Vagina (tissue), 2 donors: ENCODE measurements at regions not wholly inside any gene's neighbourhood (a gene's known extent, or its start where the extent isn't known, plus 50 kb on each side); places are given as distances from the start of the nearest gene placed in this dataset.

Experiments used
- DNase-seq, 2 donors: peaks; one replicate each; pipeline ENCODE4 v3.0.0-alpha.2; 2017; ENCODE audit errors: extremely low spot score in 2 of 2
- H3K27ac ChIP-seq: fragments of 200-600 bp; sonication (generic); one replicate; pipeline ENCODE4 v1.5.1; 2019
- H3K27me3 ChIP-seq: fragments of 200-600 bp; sonication (generic); one replicate; pipeline ENCODE4 v1.5.1; 2019
- H3K36me3 ChIP-seq, 2 donors: fragments of 200-600 bp; sonication (generic); one replicate each; pipeline ENCODE4 v1.5.1; 2017 to 2019
- H3K4me1 ChIP-seq: fragments of 200-600 bp; sonication (generic); one replicate; pipeline ENCODE4 v1.5.1; 2019
- H3K4me3 ChIP-seq, 2 donors: fragments of 200-600 bp; sonication (generic); 1 replicate in 1 of 2; 2 replicates in 1 of 2; pipeline ENCODE4 v1.5.1; 2016 to 2019
- H3K9me3 ChIP-seq: fragments of 200-600 bp; sonication (generic); one replicate; pipeline ENCODE4 v1.5.1; 2019
- CTCF ChIP-seq, 3 experiments: fragments of 450-650 bp in 2 of 3; fragments of 200-600 bp in 1 of 3; sonication (generic) in 1 of 3; IDR thresholded peaks; one replicate each; pipeline ENCODE4 v1.5.1; 2017 to 2019; ENCODE audit warnings: antibody characterized with exemption in 3 of 3, mild to moderate bottlenecking in 2 of 3, moderate library complexity in 2 of 3
- POLR2A ChIP-seq, 2 donors: fragments of 450-650 bp; IDR thresholded peaks; one replicate each; pipeline ENCODE4 v1.6.1; 2017; ENCODE audit warnings: antibody characterized with exemption in 2 of 2, mild to moderate bottlenecking in 2 of 2, moderate library complexity in 2 of 2
- POLR2AphosphoS5 ChIP-seq, 2 donors: sonication (generic); formaldehyde crosslinking; IDR thresholded peaks; one replicate each; pipeline ENCODE4 v1.9.0; 2017; ENCODE audit warnings: antibody characterized with exemption in 2 of 2, mild to moderate bottlenecking in 2 of 2, low read depth in 1 of 2; ENCODE audit not compliant: insufficient read depth in 1 of 2
- intact Hi-C: fragments of 100-400 bp; cut with DNase I; formaldehyde crosslinking; loops from one replicate; pipeline ENCODE4 v1.15.1; 2023

GRCh38 chr13:26463296-26463695 is 94.2 kb upstream of the WASF3 start:
- H3K4me3 ChIP-seq, result no peak overlapping the region
- no peaks in the 10 kb centered on the region for H3K36me3 ChIP-seq
- H3K27me3 ChIP-seq, result no peaks in the 10 kb centered on the region
- intact Hi-C loops, result no loop called here
- TF ChIP-seq POLR2A (IDR thresholded peaks at IDR 0.05) (no peak), CTCF (IDR thresholded peaks at IDR 0.05) (no peak), POLR2AphosphoS5 (IDR thresholded peaks at IDR 0.05; ENCODE audit: insufficient read depth in 1 of 2, low read depth in 1 of 2) (no peak)
- DNase-seq, result no peak
- H3K27ac ChIP-seq, result no peak overlapping the region
- H3K9me3 ChIP-seq, result no peaks in the 10 kb centered on the region
- H3K4me1 ChIP-seq, result no peaks in the 10 kb centered on the region

DNA sequence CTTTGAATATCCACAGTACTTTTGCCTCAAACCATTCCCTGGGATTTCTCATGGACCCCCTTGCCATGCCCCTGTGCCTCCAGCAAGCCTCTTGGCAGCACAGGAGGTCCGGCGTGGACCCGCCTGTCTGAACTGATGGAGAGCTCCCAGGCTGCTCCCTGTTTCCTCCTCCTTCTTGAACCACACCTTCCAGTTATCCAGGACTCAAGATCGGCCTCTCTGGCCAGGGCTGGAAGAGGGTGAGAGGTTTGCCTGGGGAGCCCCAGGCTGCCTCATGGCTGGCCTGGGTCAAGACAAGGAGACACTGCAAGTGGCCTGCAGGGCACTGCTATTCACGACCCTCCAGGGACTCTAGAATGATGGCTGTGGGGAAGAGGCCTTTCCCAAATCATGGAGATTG is 93.6 kb upstream of the WASF3 start:
- no peaks in the 10 kb centered on the region for H3K27me3 ChIP-seq
- TF ChIP-seq POLR2AphosphoS5 (IDR thresholded peaks at IDR 0.05; ENCODE audit: insufficient read depth in 1 of 2, low read depth in 1 of 2), result no peak
- no peak for TF ChIP-seq CTCF (IDR thresholded peaks at IDR 0.05)
- TF ChIP-seq POLR2A (IDR thresholded peaks at IDR 0.05), result no peak
- H3K27ac ChIP-seq, result no peak overlapping the region
- no peaks in the 10 kb centered on the region for H3K9me3 ChIP-seq
- intact Hi-C loops, result no loop called here
- no peak overlapping the region for H3K4me3 ChIP-seq
- no peak for DNase-seq
- H3K36me3 ChIP-seq, result no peaks in the 10 kb centered on the region
- no peaks in the 10 kb centered on the region for H3K4me1 ChIP-seq

DNA sequence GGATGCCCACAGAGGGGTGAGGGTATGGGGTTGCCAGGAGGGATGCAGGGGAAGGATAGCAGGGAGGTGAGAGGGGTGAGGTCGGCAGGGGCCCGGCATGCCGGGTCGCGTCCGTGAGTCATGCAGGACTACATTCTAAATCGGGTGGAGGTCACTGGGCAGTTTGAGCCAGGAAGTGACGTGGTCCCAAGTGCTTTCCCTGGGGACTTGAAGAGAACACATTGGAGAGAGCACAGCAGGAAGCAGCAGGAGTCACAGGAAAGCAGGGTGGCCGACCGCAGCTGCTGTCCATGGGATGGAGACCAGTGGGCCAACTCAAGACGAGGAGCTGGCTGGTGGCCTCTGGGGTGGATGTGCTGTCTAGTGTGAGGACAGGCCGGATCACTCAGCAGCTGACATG is 92.0 kb upstream of the WASF3 start:
- H3K27me3 ChIP-seq, result no peaks in the 10 kb centered on the region
- intact Hi-C loops, result no loop called here
- peak in 1 of 2 donors; percentile 95 for DNase-seq
- H3K4me3 ChIP-seq, result no peak overlapping the region
- no peaks in the 10 kb centered on the region for H3K4me1 ChIP-seq
- H3K27ac ChIP-seq, result no peak overlapping the region
- TF ChIP-seq POLR2AphosphoS5 (IDR thresholded peaks at IDR 0.05; ENCODE audit: insufficient read depth in 1 of 2, low read depth in 1 of 2), result no peak
- TF ChIP-seq CTCF (IDR thresholded peaks at IDR 0.05), result no peak
- no peak for TF ChIP-seq POLR2A (IDR thresholded peaks at IDR 0.05)
- H3K36me3 ChIP-seq, result no peaks in the 10 kb centered on the region
- H3K9me3 ChIP-seq, result no peaks in the 10 kb centered on the region

DNA sequence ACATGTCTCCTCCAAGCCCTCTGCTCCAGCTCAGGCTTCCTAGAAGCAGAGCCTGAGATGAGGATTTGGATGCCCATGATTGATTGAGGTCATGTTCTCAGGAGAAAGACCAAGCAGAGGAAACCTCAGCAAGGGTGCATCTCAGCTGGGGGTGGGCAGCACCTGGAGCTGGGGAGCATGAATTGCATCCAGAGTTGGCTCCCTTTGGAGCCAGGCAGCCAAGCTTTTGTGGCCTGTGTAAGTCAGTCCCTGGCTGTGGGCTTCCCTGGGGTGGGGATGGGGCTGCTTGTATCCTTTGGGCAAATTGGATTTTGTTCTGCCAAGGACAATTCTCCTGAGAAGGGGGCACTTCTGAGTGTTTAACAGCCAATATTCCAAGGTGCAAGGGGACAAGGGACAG is 91.5 kb upstream of the WASF3 start:
- intact Hi-C loops, result no loop called here
- no peaks in the 10 kb centered on the region for H3K4me1 ChIP-seq
- no peaks in the 10 kb centered on the region for H3K27me3 ChIP-seq
- no peak overlapping the region for H3K27ac ChIP-seq
- no peaks in the 10 kb centered on the region for H3K9me3 ChIP-seq
- no peak overlapping the region for H3K4me3 ChIP-seq
- TF ChIP-seq POLR2AphosphoS5 (IDR thresholded peaks at IDR 0.05; ENCODE audit: insufficient read depth in 1 of 2, low read depth in 1 of 2) (no peak), POLR2A (IDR thresholded peaks at IDR 0.05) (no peak), CTCF (IDR thresholded peaks at IDR 0.05) (no peak)
- peak in 1 of 2 donors; percentile 81 for DNase-seq
- no peaks in the 10 kb centered on the region for H3K36me3 ChIP-seq

DNA sequence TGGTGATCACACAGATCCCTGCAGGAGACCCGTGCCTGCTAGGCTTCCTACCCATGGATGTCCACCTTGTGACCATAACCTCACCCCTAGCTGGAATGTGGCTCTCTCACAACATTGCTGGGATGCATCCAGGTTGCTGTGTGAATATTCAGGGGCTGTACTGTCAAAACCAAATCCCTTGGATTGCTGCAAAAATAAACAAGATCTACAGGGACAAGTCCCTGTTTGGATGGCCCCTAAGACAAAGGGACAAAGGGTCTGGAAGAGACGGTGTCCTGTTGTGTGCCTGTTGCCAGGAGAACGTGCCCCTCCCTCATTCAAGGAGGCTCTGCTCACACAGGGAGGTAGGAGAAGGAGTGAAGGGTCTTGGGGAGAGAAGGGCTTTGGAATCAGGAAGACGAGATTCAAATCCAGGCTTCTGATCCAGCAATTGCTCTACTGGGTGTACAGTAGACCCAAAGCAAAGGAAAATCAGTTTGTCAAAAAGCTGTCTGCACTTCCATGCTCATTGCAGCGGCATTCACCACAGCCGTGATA is 89.2 kb upstream of the WASF3 start:
- H3K27me3 ChIP-seq, result no peaks in the 10 kb centered on the region
- H3K4me3 ChIP-seq, result no peak overlapping the region
- peak; percentile 62 to 74 for DNase-seq
- no peak overlapping the region for H3K27ac ChIP-seq
- H3K36me3 ChIP-seq, result no peaks in the 10 kb centered on the region
- H3K4me1 ChIP-seq, result no peaks in the 10 kb centered on the region
- intact Hi-C loops, result no loop called here
- H3K9me3 ChIP-seq, result no peaks in the 10 kb centered on the region
- TF ChIP-seq CTCF (IDR thresholded peaks at IDR 0.05), result no peak
- no peak for TF ChIP-seq POLR2AphosphoS5 (IDR thresholded peaks at IDR 0.05; ENCODE audit: insufficient read depth in 1 of 2, low read depth in 1 of 2)
- no peak for TF ChIP-seq POLR2A (IDR thresholded peaks at IDR 0.05)
